Mammary epithelial cell (primary cell): ENCODE measurements at regions not wholly inside any gene's neighbourhood (a gene's known extent, or its start where the extent isn't known, plus 50 kb on each side); places are given as distances from the start of the nearest gene placed in this dataset.

ENCODE experiments used
- EZH2 ChIP-seq: IDR thresholded peaks from 2 replicates; pipeline ENCODE4 v1.6.1; 2012; ENCODE audit warnings: low read length, inconsistent platforms, borderline replicate concordance
- TF ChIP-seq, protein P1 (sequence below), 2 donors: IDR thresholded peaks in 1 of 2; conservative IDR thresholded peaks in 1 of 2; 2 replicates each; pipeline ENCODE4 v1.5.1; 2011 to 2012; ENCODE audit warnings: inconsistent platforms in 2 of 2, low read length in 2 of 2, mild to moderate bottlenecking in 2 of 2, control low read depth in 1 of 2, low read depth in 1 of 2; ENCODE audit not compliant: insufficient read depth in 1 of 2; ENCODE audit errors: extremely low read depth in 1 of 2

DNA sequence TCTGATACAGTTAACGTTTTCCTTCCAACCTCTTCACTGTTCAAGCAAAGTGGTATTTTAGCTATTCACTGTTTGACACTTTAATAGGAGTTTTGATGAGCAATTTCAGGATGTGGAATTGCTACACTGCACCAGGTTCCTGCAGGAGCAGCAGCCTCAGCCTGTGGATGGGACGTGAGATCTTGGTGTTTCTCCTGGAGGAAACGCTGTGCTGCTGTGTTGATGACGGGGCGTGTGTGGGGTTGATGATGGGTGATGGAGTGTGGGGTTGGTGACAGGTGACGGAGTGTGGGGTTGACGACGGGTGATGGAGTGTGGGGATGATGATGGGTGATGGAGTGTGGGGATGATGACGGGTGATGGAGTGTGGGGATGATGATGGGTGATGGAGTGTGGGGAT lies 98.9 kb downstream of the RTP5 start:
- TF ChIP-seq, protein P1, sequence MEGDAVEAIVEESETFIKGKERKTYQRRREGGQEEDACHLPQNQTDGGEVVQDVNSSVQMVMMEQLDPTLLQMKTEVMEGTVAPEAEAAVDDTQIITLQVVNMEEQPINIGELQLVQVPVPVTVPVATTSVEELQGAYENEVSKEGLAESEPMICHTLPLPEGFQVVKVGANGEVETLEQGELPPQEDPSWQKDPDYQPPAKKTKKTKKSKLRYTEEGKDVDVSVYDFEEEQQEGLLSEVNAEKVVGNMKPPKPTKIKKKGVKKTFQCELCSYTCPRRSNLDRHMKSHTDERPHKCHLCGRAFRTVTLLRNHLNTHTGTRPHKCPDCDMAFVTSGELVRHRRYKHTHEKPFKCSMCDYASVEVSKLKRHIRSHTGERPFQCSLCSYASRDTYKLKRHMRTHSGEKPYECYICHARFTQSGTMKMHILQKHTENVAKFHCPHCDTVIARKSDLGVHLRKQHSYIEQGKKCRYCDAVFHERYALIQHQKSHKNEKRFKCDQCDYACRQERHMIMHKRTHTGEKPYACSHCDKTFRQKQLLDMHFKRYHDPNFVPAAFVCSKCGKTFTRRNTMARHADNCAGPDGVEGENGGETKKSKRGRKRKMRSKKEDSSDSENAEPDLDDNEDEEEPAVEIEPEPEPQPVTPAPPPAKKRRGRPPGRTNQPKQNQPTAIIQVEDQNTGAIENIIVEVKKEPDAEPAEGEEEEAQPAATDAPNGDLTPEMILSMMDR (conservative IDR thresholded peaks at IDR 0.05 in 1 of 2, IDR thresholded peaks at IDR 0.05 in 1 of 2; ENCODE audit: extremely low read depth in 1 of 2, insufficient read depth in 1 of 2, low read depth in 1 of 2, low read length in 2 of 2) = no peak
- no peak for TF ChIP-seq EZH2
